PC-3 (cell line): ENCODE measurements at regions not wholly inside any gene's neighbourhood (a gene's known extent, or its start where the extent isn't known, plus 50 kb on each side); places are given as distances from the start of the nearest gene placed in this dataset.
A peak's percentile ranks its signal among the peaks of the same experiment; 100 is the strongest.

Experiments used
- ATAC-seq: fragments of 200-7000 bp; cut with Tn5 transposase; 2 replicates; pipeline ENCODE4 v1.9.1; 2020; ENCODE audit warnings: mild to moderate bottlenecking, moderate library complexity
- BruUV-seq: library from RNA; stranded (reverse); fragments of 400-500 nt; replicated peaks from 2 replicates; lab custom pipeline; 2021; lab: Mats Ljungman, UMichigan
- CTCF ChIA-PET: fragments of 300-600 bp; sonication (Branson Sonifier 250); formaldehyde crosslinking; loops from one replicate; lab custom pipeline; 2022; ENCODE audit warnings: antibody characterized with exemption; lab: Charles Lee
- POLR2A ChIA-PET: fragments of 300-600 bp; sonication (Branson Sonifier 250); formaldehyde crosslinking; loops from one replicate; lab custom pipeline; 2022; ENCODE audit warnings: antibody characterized with exemption; ENCODE audit not compliant: unreplicated experiment; lab: Charles Lee
- DNase-seq: peaks from one replicate; pipeline ENCODE4 v3.0.0-alpha.2; 2015
- H2AFZ ChIP-seq: fragments of 300-600 bp; sonication (generic); 2 replicates; pipeline ENCODE4 v1.6.0; 2016; ENCODE audit warnings: antibody characterized with exemption, low read length
- H3F3A ChIP-seq: fragments of 300-600 bp; sonication (generic); one replicate; pipeline ENCODE4 v1.6.0; 2017; ENCODE audit warnings: antibody characterized with exemption, low read length, control low read depth, mild to moderate bottlenecking; ENCODE audit not compliant: unreplicated experiment
- H3K27ac ChIP-seq: fragments of 300-600 bp; sonication (generic); 2 replicates; pipeline ENCODE4 v1.5.1; 2016; ENCODE audit warnings: mild to moderate bottlenecking, low read length
- H3K27me3 ChIP-seq: fragments of 300-600 bp; sonication (generic); 2 replicates; pipeline ENCODE4 v1.6.1; 2016; ENCODE audit warnings: low read length, mixed read lengths
- H3K36me3 ChIP-seq: fragments of 300-600 bp; sonication (generic); 2 replicates; pipeline ENCODE4 v1.6.1; 2016; ENCODE audit warnings: low read depth, mixed run types, low read length, mixed read lengths
- H3K4me1 ChIP-seq: fragments of 300-600 bp; sonication (generic); 2 replicates; pipeline ENCODE4 v1.5.1; 2016; ENCODE audit warnings: low read length; ENCODE audit not compliant: insufficient read depth
- H3K4me2 ChIP-seq: fragments of 300-600 bp; sonication (generic); 2 replicates; pipeline ENCODE4 v1.6.0; 2016; ENCODE audit warnings: low read length
- H3K4me3 ChIP-seq: fragments of 300-600 bp; sonication (generic); 2 replicates; pipeline ENCODE4 v1.5.1; 2016; ENCODE audit warnings: mild to moderate bottlenecking, low read length, mixed read lengths
- H3K79me2 ChIP-seq: fragments of 300-600 bp; sonication (generic); 2 replicates; pipeline ENCODE4 v1.6.1; 2017; ENCODE audit warnings: low read length, mixed read lengths
- H3K9ac ChIP-seq: fragments of 300-600 bp; sonication (generic); 2 replicates; pipeline ENCODE4 v1.6.0; 2016; ENCODE audit warnings: mild to moderate bottlenecking, low read length
- H3K9me2 ChIP-seq: fragments of 300-600 bp; sonication (generic); replicated peaks from 2 replicates; pipeline ENCODE4 v1.6.1; 2016; ENCODE audit warnings: mixed run types, low read length, mixed read lengths
- H3K9me3 ChIP-seq: fragments of 300-600 bp; sonication (generic); 2 replicates; pipeline ENCODE4 v1.6.1; 2016; ENCODE audit warnings: low read length, mixed read lengths
- H4K20me1 ChIP-seq: fragments of 300-600 bp; sonication (generic); 2 replicates; pipeline ENCODE4 v1.6.1; 2016; ENCODE audit warnings: low read length, mixed read lengths
- EZH2 ChIP-seq: fragments of 300-600 bp; sonication (generic); IDR thresholded peaks from one replicate; pipeline ENCODE4 v1.6.1; 2017; ENCODE audit warnings: antibody characterized with exemption, mild to moderate bottlenecking, low read length; ENCODE audit not compliant: unreplicated experiment
- EZH2phosphoT487 ChIP-seq: fragments of 300-600 bp; sonication (generic); IDR thresholded peaks from 2 replicates; pipeline ENCODE4 v1.6.1; 2018; ENCODE audit warnings: mild to moderate bottlenecking, antibody characterized with exemption, low read length, borderline replicate concordance
- intact Hi-C: fragments of 100-400 bp; cut with micrococcal nuclease; formaldehyde crosslinking; loops from 2 replicates; pipeline ENCODE4 v1.9.0; 2023
- TF ChIP-seq, protein P1 (sequence below): fragments of 300-600 bp; sonication (generic); conservative IDR thresholded peaks from 2 replicates; pipeline ENCODE4 v1.5.1; 2017; ENCODE audit warnings: antibody characterized with exemption, low read depth, mild to moderate bottlenecking, low read length

GRCh38 chr20:19913349-19913748 is 103.8 kb upstream of the NAA20 start:
- DNase-seq (no peak), ATAC-seq (no peak)
- no peaks in the 10 kb centered on the region for H4K20me1 ChIP-seq
- H3F3A ChIP-seq, result no peaks in the 10 kb centered on the region
- H3K27me3 ChIP-seq, result no peaks in the 10 kb centered on the region
- peaks cover 23% of the 10 kb centered on the region for H3K4me1 ChIP-seq
- no peaks in the 10 kb centered on the region for H3K9me2 ChIP-seq
- CTCF ChIA-PET, result no interaction called here
- peaks cover 6% of the 10 kb centered on the region; the same call in 1 of the 2 replicates for H3K79me2 ChIP-seq
- peak overlapping the region; percentile 77 for H3K27ac ChIP-seq
- no peaks in the 10 kb centered on the region for H3K9me3 ChIP-seq
- BruUV-seq, result no TSS peak
- H3K36me3 ChIP-seq, result no peaks in the 10 kb centered on the region
- intact Hi-C loops, result no loop called here
- no peak overlapping the region for H2AFZ ChIP-seq
- no peak for TF ChIP-seq EZH2phosphoT487
- TF ChIP-seq, protein P1, sequence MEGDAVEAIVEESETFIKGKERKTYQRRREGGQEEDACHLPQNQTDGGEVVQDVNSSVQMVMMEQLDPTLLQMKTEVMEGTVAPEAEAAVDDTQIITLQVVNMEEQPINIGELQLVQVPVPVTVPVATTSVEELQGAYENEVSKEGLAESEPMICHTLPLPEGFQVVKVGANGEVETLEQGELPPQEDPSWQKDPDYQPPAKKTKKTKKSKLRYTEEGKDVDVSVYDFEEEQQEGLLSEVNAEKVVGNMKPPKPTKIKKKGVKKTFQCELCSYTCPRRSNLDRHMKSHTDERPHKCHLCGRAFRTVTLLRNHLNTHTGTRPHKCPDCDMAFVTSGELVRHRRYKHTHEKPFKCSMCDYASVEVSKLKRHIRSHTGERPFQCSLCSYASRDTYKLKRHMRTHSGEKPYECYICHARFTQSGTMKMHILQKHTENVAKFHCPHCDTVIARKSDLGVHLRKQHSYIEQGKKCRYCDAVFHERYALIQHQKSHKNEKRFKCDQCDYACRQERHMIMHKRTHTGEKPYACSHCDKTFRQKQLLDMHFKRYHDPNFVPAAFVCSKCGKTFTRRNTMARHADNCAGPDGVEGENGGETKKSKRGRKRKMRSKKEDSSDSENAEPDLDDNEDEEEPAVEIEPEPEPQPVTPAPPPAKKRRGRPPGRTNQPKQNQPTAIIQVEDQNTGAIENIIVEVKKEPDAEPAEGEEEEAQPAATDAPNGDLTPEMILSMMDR, result no peak
- TF ChIP-seq EZH2, result no peak
- peak overlapping the region; percentile 5; the same call in 1 of the 2 replicates for H3K9ac ChIP-seq
- H3K4me2 ChIP-seq, result no peak overlapping the region
- no peak overlapping the region for H3K4me3 ChIP-seq
- POLR2A ChIA-PET, result interaction anchor here (0.6 kb wide), 1 partner anchor 87 kb away, joined by 4 read pairs; no protein-coding TSS in a partner anchor

- no peaks in the 10 kb centered on the region for H3K36me3 ChIP-seq
- peak; percentile 92 for DNase-seq
- no peaks in the 10 kb centered on the region for H3F3A ChIP-seq
- TF ChIP-seq EZH2phosphoT487 (no peak), EZH2 (no peak)
- TF ChIP-seq, protein P1, result no peak
- H3K4me1 ChIP-seq, result peaks cover 23% of the 10 kb centered on the region
- POLR2A ChIA-PET, result interaction anchor here (0.6 kb wide), 1 partner anchor 87 kb away, joined by 4 read pairs; no protein-coding TSS in a partner anchor
- CTCF ChIA-PET, result no interaction called here
- H3K79me2 ChIP-seq, result peaks cover 6% of the 10 kb centered on the region; the same call in 1 of the 2 replicates
- H3K27ac ChIP-seq, result peak overlapping the region; percentile 77
- peak overlapping the region; percentile 60 for H3K9ac ChIP-seq
- no TSS peak for BruUV-seq
- H3K9me3 ChIP-seq, result no peaks in the 10 kb centered on the region
- intact Hi-C loops, result no loop called here
- no peak overlapping the region for H3K4me3 ChIP-seq
- no peak overlapping the region; the same call in 1 of the 2 replicates for H2AFZ ChIP-seq
- H3K4me2 ChIP-seq, result peak overlapping the region; percentile 45
- ATAC-seq, result peak; percentile 100
- H3K9me2 ChIP-seq, result no peaks in the 10 kb centered on the region
- no peaks in the 10 kb centered on the region for H3K27me3 ChIP-seq
- no peaks in the 10 kb centered on the region for H4K20me1 ChIP-seq
Measured at GRCh38 chr20:19913927-19914614, 103.1 kb upstream of the NAA20 start.
